ENCODE measurements at regions not wholly inside any gene's neighbourhood (a gene's known extent, or its start where the extent isn't known, plus 50 kb on each side); places are given as distances from the start of the nearest gene placed in this dataset.

DNA sequence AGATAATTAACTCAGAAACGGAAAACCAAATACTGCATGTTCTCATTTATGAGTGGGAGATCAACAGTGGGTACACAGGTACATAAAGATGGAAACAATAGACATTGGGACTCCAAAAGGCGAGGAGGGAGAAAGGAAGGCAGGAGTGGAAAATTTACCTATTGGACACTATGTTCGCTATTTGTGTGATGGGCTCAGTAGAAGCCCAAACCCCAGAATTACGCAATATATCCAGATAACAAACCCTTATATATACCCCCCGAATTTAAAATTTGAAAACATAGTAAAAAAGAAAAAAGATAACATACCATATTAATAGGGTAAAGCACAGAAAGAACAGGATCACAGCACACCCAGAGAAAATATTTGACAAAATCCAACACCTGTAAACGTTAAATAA lies 1351.7 kb upstream of the FAM98A start:
- ChIA-PET CTCF (no interaction called here), POLR2A (no interaction called here)
- H3K4me3 Mint-ChIP-seq, result no peak overlapping the region
- no peaks in the 10 kb centered on the region for H3K36me3 Mint-ChIP-seq (ENCODE audit: low read depth)
- ATAC-seq (ENCODE audit: low read depth) (no peak), DNase-seq (no peak)
- TF ChIP-seq, protein P1, sequence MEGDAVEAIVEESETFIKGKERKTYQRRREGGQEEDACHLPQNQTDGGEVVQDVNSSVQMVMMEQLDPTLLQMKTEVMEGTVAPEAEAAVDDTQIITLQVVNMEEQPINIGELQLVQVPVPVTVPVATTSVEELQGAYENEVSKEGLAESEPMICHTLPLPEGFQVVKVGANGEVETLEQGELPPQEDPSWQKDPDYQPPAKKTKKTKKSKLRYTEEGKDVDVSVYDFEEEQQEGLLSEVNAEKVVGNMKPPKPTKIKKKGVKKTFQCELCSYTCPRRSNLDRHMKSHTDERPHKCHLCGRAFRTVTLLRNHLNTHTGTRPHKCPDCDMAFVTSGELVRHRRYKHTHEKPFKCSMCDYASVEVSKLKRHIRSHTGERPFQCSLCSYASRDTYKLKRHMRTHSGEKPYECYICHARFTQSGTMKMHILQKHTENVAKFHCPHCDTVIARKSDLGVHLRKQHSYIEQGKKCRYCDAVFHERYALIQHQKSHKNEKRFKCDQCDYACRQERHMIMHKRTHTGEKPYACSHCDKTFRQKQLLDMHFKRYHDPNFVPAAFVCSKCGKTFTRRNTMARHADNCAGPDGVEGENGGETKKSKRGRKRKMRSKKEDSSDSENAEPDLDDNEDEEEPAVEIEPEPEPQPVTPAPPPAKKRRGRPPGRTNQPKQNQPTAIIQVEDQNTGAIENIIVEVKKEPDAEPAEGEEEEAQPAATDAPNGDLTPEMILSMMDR (IDR thresholded peaks at IDR 0.05), result no peak
- H3K27me3 Mint-ChIP-seq, result no peaks in the 10 kb centered on the region
- peaks cover 7% of the 10 kb centered on the region for H3K9me3 Mint-ChIP-seq
- intact Hi-C loops (cut with micrococcal nuclease), result no loop called here
- no peaks in the 10 kb centered on the region for H3K4me1 Mint-ChIP-seq
- H3K27ac Mint-ChIP-seq, result no peak overlapping the region

DNA sequence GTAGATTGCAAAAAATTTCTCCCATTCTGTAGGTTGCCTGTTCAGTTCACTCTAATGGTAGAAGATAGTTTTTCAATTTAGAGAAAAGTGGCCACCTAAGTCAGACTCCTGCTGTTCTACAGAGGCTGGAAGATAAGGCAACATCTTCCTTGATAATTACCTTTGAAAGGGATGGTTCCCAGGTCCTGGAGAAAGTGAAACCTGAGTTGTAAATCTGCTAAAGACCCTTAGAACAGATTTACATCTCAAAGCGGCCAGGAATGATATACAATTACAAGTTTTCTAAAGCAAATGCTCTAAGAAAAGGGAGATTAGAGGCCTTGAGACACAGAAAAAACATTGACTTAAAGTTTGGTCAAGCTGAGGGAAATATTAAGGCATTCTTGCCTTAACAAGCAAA lies 1350.2 kb upstream of the FAM98A start:
- Mint-ChIP-seq H3K36me3 (ENCODE audit: low read depth) (no peaks in the 10 kb centered on the region), H3K4me1 (no peaks in the 10 kb centered on the region), H3K27me3 (no peaks in the 10 kb centered on the region), H3K9me3 (peaks cover 5% of the 10 kb centered on the region), H3K27ac (no peak overlapping the region), H3K4me3 (no peak overlapping the region)
- intact Hi-C loops (cut with micrococcal nuclease), result no loop called here
- DNase-seq (no peak), ATAC-seq (ENCODE audit: low read depth) (no peak)
- CTCF ChIA-PET, result no interaction called here
- TF ChIP-seq, protein P1 (IDR thresholded peaks at IDR 0.05), result no peak
- POLR2A ChIA-PET, result no interaction called here

DNA sequence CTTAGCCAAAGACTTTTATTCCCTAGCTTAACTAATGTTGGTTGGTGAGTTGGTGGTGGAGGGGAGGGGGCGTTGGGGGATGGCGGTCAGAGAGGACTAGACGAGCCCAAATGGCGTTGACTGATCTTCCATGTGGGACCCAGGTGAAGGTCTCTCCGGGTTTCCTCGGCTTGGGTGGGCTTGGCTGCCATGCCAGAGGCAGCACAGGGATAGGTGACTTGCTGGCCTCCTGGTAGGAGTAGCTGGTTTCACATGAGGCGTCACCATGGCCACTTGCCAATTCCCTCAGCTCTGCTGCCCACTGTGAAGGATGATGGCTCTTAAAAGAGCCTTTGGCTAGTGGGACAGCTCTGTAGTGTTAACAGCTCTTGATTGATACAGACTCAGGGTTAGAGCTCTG lies 1337.0 kb upstream of the FAM98A start:
- H3K4me3 Mint-ChIP-seq, result no peak overlapping the region
- intact Hi-C loops (cut with micrococcal nuclease), result no loop called here
- CTCF ChIA-PET, result no interaction called here
- no peaks in the 10 kb centered on the region for H3K27me3 Mint-ChIP-seq
- peaks cover 7% of the 10 kb centered on the region for H3K9me3 Mint-ChIP-seq
- H3K36me3 Mint-ChIP-seq (ENCODE audit: low read depth), result no peaks in the 10 kb centered on the region
- POLR2A ChIA-PET, result no interaction called here
- TF ChIP-seq, protein P1 (IDR thresholded peaks at IDR 0.05), result no peak
- no peak overlapping the region for H3K27ac Mint-ChIP-seq
- DNase-seq (no peak), ATAC-seq (ENCODE audit: low read depth) (no peak)
- no peaks in the 10 kb centered on the region for H3K4me1 Mint-ChIP-seq

DNA sequence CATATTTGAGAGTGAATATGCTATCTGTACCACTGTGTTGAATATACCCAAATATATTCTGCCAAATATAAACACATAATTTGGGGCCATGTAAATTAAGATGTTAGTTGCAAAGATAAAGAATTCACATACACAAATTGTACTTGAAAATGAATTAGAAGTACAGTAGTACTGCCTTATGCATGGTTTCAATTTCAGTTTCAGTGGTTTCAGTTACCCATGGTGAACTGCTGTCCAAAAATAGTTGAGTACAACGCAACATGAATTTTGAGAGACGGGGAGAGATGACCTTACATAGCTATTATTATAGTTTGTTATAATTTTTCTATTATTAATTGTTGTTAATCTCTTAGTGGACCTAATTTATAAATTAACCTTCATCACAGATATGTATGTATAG lies 1313.0 kb upstream of the FAM98A start:
- no peak overlapping the region for H3K27ac Mint-ChIP-seq
- H3K4me3 Mint-ChIP-seq, result no peak overlapping the region
- no peaks in the 10 kb centered on the region for H3K27me3 Mint-ChIP-seq
- TF ChIP-seq, protein P1 (IDR thresholded peaks at IDR 0.05), result no peak
- ChIA-PET CTCF (no interaction called here), POLR2A (no interaction called here)
- no peaks in the 10 kb centered on the region for H3K36me3 Mint-ChIP-seq (ENCODE audit: low read depth)
- H3K9me3 Mint-ChIP-seq, result no peaks in the 10 kb centered on the region
- no peaks in the 10 kb centered on the region for H3K4me1 Mint-ChIP-seq
- intact Hi-C loops (cut with micrococcal nuclease), result no loop called here
- no peak for ATAC-seq (ENCODE audit: low read depth)
- DNase-seq, result no peak

DNA sequence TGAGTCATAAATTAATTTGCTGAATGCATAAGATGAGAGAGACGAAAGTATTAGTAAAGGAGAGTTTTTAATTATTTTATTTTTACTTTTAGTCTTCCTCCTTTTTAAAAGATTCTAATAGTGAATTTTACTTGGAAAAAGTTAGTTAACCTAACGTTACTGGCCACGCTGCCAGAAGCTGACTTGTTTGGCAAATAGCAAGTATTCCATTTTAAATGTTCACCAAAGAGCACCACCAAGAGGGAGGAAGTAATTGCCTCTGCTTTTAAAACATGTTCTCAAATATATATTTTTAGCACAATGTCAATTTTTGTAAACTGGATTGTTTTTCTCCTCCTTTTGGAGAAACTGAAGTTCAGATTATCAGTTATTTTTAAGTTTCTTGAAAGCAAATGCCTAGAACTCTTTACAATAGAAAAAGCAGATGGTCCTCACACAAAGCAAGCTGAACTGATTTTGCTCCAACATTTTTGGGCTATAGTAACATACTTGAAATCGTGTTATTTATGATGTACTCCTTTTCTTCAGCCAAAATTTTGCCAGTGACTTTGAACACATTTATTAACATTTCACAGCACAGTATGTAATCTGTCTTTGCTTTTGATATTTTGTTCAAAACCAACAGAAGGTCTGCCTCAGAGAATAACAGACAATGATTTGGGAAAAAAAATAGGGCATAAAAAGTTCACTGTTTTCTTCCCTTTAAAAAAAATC lies 1311.0 kb upstream of the FAM98A start:
- ATAC-seq (ENCODE audit: low read depth) (no peak), DNase-seq (no peak)
- TF ChIP-seq, protein P1 (IDR thresholded peaks at IDR 0.05), result no peak
- Mint-ChIP-seq H3K27me3 (no peaks in the 10 kb centered on the region), H3K27ac (no peak overlapping the region), H3K36me3 (ENCODE audit: low read depth) (no peaks in the 10 kb centered on the region), H3K4me1 (no peaks in the 10 kb centered on the region), H3K9me3 (no peaks in the 10 kb centered on the region), H3K4me3 (no peak overlapping the region)
- ChIA-PET POLR2A (no interaction called here), CTCF (no interaction called here)
- intact Hi-C loops (cut with micrococcal nuclease), result no loop called here

All from activated B cell treated with CpG ODN at 0.5 μM for 24 hours (primary cell).